ENCODE measurements at regions not wholly inside any gene's neighbourhood (a gene's known extent, or its start where the extent isn't known, plus 50 kb on each side); places are given as distances from the start of the nearest gene placed in this dataset.

DNA sequence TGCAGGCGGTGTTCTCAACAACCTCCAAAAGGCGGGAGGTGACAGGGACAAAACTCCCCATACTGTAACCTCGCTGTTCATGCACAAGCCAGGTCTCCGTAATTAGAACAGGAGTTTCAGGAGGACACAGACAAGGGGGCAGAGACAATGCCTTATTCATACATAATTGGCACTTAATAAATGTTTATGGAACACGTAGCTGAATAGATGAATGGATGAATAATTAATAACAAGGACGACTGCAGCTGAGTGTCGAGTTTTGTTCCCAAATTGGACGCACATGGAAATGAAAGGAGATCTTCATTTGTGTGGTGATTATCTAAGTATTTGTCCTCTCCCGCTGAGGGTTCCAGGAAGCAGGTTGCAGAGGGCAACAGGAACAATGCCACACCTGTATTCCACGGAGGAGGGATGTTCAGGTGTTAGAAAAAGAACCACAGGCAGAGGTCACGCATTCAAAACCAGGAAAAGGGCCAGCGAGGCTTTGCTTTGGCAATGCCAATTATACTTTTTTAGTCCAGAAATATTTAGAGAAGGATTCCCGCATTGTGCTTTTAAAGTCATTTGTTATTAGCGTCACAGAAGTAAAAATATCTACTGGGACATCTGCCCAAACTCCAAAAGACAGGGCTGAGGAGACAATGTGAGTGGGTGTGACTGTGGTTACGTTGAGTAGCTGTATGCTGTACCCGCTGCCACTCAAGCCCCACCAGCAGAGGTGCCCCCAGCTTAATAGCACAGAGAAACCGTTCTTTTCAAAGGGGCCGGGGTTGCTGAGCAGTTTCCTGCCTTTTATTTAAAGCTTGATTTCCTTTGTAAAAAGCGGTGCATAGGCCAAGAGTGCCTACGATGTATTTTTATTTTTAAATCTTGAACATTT lies 123.3 kb downstream of the PXDC1 start:
- Histone ChIP-seq H3K36me3 (ENCODE audit: control insufficient read depth in 2 of 2, insufficient read depth in 2 of 2, low read length in 1 of 2) (no peaks in the 10 kb centered on the region), H4K20me1 (ENCODE audit: control insufficient read depth, insufficient read depth) (no peaks in the 10 kb centered on the region), H3K27ac (ENCODE audit: control insufficient read depth, insufficient read depth) (no peak overlapping the region), H3K27me3 (replicated peaks in 1 of 2; ENCODE audit: control insufficient read depth in 2 of 2, insufficient read depth in 2 of 2, low read length in 1 of 2) (peaks cover 2 to 6% of the 10 kb centered on the region in 2 experiments; a peak in 3 of 4 replicates), H3K79me2 (ENCODE audit: control insufficient read depth, insufficient read depth, low read length) (no peaks in the 10 kb centered on the region), H3K9me3 (replicated peaks; ENCODE audit: control insufficient read depth, insufficient read depth, low read length) (no peaks in the 10 kb centered on the region; the same call in 2 of the 3 replicates), H3K9ac (ENCODE audit: control insufficient read depth, insufficient read depth, low read length) (no peak overlapping the region), H3K4me2 (ENCODE audit: control insufficient read depth, insufficient read depth) (no peak overlapping the region), H2AFZ (ENCODE audit: control insufficient read depth, low read depth, low read length) (no peak overlapping the region), H3K4me1 (ENCODE audit: control insufficient read depth, insufficient read depth, low read length) (no peaks in the 10 kb centered on the region), H3K4me3 (no peak overlapping the region)
- in situ Hi-C loops (cut with MboI) (no loop called here), intact Hi-C loops (cut with micrococcal nuclease; ENCODE audit: unreplicated experiment) (no loop called here)
- SMC1A ChIA-PET (ENCODE audit: uncharacterized antibody, unreplicated experiment): interaction anchor here (1.1 kb wide), 1 partner anchor 18 kb away, joined by 3 read pairs; no protein-coding TSS in a partner anchor
- POLR2A ChIA-PET: no interaction called here
- DNase-seq (ENCODE audit: low read depth, low spot score) (no peak), FAIRE-seq (no peak), ATAC-seq (no peak)
- WGBS (ENCODE audit: insufficient coverage, insufficient replicate concordance, low lambda C conversion rate, missing lambda C conversion rate): 14% methylated on average over 20 of the region's 20 CpGs
- BruUV-seq (replicated peaks): no TSS peak
- RAD21 ChIA-PET (ENCODE audit: unreplicated experiment): no interaction called here
- CTCF ChIA-PET: interaction anchor here (0.6 kb wide), 1 partner anchor 802 kb away, joined by 3 read pairs; no protein-coding TSS in a partner anchor
- TF ChIP-seq MYC (IDR thresholded peaks at IDR 0.05; ENCODE audit: insufficient read depth, insufficient read length, insufficient replicate concordance, low read length, severe bottlenecking): no peak
- TF ChIP-seq IRF4 (IDR thresholded peaks at IDR 0.05; ENCODE audit: low read depth, low read length): no peak
- no peak for TF ChIP-seq EED (IDR thresholded peaks at IDR 0.05; ENCODE audit: low read depth)
- TF ChIP-seq BHLHE40 (IDR thresholded peaks at IDR 0.05; ENCODE audit: borderline replicate concordance in 1 of 2, low read depth in 2 of 2, low read length in 1 of 2): no peak
- TF ChIP-seq ZNF274 (IDR thresholded peaks at IDR 0.05; ENCODE audit: insufficient read depth, insufficient read length): no peak
- TF ChIP-seq, protein P1, sequence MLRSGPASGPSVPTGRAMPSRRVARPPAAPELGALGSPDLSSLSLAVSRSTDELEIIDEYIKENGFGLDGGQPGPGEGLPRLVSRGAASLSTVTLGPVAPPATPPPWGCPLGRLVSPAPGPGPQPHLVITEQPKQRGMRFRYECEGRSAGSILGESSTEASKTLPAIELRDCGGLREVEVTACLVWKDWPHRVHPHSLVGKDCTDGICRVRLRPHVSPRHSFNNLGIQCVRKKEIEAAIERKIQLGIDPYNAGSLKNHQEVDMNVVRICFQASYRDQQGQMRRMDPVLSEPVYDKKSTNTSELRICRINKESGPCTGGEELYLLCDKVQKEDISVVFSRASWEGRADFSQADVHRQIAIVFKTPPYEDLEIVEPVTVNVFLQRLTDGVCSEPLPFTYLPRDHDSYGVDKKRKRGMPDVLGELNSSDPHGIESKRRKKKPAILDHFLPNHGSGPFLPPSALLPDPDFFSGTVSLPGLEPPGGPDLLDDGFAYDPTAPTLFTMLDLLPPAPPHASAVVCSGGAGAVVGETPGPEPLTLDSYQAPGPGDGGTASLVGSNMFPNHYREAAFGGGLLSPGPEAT (IDR thresholded peaks at IDR 0.05; ENCODE audit: low read depth): no peak
- TF ChIP-seq, protein P2, sequence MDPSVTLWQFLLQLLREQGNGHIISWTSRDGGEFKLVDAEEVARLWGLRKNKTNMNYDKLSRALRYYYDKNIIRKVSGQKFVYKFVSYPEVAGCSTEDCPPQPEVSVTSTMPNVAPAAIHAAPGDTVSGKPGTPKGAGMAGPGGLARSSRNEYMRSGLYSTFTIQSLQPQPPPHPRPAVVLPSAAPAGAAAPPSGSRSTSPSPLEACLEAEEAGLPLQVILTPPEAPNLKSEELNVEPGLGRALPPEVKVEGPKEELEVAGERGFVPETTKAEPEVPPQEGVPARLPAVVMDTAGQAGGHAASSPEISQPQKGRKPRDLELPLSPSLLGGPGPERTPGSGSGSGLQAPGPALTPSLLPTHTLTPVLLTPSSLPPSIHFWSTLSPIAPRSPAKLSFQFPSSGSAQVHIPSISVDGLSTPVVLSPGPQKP (IDR thresholded peaks at IDR 0.05; ENCODE audit: low read depth, low read length): no peak
- TF ChIP-seq HCFC1 (IDR thresholded peaks at IDR 0.05; ENCODE audit: low read length): no peak
- no peak for TF ChIP-seq STAT1 (conservative IDR thresholded peaks at IDR 0.05)
- TF ChIP-seq SMARCA5 (IDR thresholded peaks at IDR 0.05): no peak
- no peak for TF ChIP-seq SREBF1 (IDR thresholded peaks at IDR 0.05; ENCODE audit: low read length)

Data from GM12878 (cell line).